Peyer's patch (tissue), 4 donors: ENCODE measurements at regions not wholly inside any gene's neighbourhood (a gene's known extent, or its start where the extent isn't known, plus 50 kb on each side); places are given as distances from the start of the nearest gene placed in this dataset.

ENCODE experiments used
- CTCF ChIP-seq, 6 experiments: fragments of 450-650 bp in 4 of 6; fragments of 200-600 bp in 2 of 6; sonication (generic) in 1 of 6; IDR thresholded peaks; one replicate each; pipeline ENCODE4 v1.5.1; 2017 to 2019; ENCODE audit warnings: antibody characterized with exemption in 6 of 6, mild to moderate bottlenecking in 3 of 6, moderate library complexity in 1 of 6
- POLR2A ChIP-seq, 2 donors: fragments of 450-650 bp; IDR thresholded peaks; one replicate each; pipeline ENCODE4 v1.5.1; 2017; ENCODE audit warnings: antibody characterized with exemption in 2 of 2, mild to moderate bottlenecking in 2 of 2, moderate library complexity in 2 of 2

- TF ChIP-seq CTCF (IDR thresholded peaks at IDR 0.05) (no peak), POLR2A (IDR thresholded peaks at IDR 0.05) (no peak)
Measured at GRCh38 chr18:8522756-8523155, 86.5 kb upstream of the RAB12 start.
